Tongue (tissue), 2 donors: ENCODE measurements at regions not wholly inside any gene's neighbourhood (a gene's known extent, or its start where the extent isn't known, plus 50 kb on each side); places are given as distances from the start of the nearest gene placed in this dataset. TPM values are rescaled to one million over a fixed set of nuclear protein-coding genes. Genes with fewer than 3 reads are reported as not detected.

Experiments used
- DNase-seq: peaks from one replicate; pipeline ENCODE4 v3.0.0-alpha.2; 2015
- small RNA-seq: library from RNA; depleted of rRNA; stranded (forward); fragments of <200 nt; gene quantifications from one replicate; pipeline ENCODE3, GENCODE V24; 2014; ENCODE audit warnings: low replicate concordance

DNA sequence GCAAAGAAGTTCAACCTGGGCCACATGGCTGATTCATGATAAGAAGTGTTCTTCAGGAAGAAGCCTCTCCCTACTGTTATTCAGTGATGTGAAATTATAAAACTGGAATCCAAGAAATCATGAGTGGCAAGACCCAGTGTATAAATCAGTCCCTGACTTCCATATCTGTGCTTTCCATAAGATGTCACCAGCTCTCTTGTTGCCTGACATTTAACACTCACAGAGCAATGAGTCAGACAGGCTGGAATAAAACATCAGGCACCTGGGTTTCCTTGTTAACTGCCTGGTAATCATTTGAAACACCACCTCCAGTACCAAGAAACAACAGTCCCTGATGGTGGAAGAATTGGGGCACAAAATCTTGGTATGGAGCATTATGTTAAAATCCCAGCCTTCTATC, 76.1 kb downstream of the SCG2 start:
- DNase-seq = no peak

GRCh38 chr2:223528036-223528435, 74.1 kb downstream of the SCG2 start:
- DNase-seq = peak; percentile 33

GRCh38 chr2:223529696-223530095, 72.5 kb downstream of the SCG2 start:
- no peak for DNase-seq

- DNase-seq = no peak
These were observed 71.3 kb downstream of the SCG2 start for GRCh38 chr2:223530811-223531210.

DNA sequence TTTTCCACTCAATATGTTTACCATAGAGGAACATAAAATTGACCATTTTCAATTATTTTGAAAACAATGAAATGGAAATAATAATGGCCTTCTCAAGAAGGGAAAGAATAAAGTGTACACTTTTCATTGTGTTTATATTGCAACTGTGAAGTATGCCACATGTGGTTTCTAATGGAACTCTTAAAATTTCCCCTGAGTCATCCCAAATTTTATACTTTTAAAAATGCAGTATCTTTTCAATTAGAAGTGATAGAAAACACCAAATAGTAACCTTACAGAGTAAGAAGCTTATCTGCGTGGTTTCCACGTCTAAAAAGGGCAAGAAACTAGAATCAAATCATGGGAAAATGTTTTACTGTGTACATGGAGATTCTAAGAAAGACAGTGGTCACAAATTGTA, 70.0 kb downstream of the SCG2 start:
- DNase-seq = no peak

GRCh38 chr2:223532712-223533111, 69.4 kb downstream of the SCG2 start:
- no peak for DNase-seq

DNA sequence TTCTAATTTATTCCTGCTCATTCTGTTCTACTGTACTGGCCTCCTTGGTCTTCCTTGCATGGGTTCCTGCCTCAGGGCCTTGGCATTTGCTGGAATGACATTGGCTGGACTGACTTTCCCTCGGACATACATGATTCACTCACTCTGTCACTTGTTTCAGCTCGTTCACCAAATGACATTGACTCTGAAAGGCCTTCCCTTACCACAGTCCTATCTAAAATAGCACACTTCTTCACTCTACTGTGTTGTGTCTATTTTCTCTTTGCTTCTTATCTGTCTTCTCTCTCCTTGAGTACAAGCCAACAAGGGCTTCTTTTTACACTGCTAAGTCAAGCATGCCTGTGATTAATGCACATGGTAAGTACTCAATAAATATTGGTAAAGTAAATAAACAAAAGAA, 65.6 kb downstream of the SCG2 start:
- no peak for DNase-seq

GRCh38 chr2:223537115-223537514, 65.0 kb downstream of the SCG2 start:
- DNase-seq = peak; percentile 74

GRCh38 chr2:223537651-223538601, 64.2 kb downstream of the SCG2 start:
- peak; percentile 71 for DNase-seq

- peak; percentile 63 for DNase-seq
These were observed 63.2 kb downstream of the SCG2 start for GRCh38 chr2:223538920-223539440.

DNA sequence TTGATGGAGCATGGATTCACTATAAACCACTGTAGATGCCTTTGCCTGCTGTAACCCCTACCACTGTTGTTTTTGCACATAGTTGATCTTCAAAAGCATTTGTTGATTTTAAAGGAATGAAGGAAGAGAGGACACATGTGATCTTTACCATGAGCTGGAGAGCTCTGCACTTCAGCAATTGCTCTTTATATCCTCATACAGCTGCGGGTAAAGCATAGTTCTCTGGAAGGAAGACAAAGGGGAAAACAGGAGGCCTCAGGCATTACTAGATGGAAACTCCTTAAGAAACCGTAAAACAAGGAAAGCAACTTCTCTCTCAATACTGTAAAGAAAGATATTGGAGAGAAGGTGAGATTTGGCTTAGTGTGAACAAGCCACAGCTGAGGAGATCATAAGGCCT, 60.6 kb downstream of the SCG2 start:
- no peak for DNase-seq

GRCh38 chr2:223542501-223542900, 59.7 kb downstream of the SCG2 start:
- no peak for DNase-seq

DNA sequence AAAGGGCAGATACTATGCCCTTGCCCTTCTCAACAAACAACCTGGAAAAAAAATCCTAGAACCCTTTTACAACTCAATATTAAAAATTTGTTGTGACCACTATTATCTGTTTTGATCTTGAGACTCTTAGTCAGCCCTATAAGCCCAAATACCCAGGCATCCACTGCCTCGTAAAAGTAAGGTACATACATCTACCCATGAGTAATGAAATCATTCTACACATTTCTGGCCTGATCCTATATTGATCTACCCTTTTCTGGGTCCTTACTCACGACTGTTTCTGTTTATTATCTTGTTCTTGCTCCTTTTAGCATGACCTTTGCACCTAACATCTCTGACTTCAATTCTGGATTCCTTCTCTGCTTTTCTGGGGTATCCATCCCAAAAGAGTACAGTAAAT, 56.8 kb downstream of the SCG2 start:
- DNase-seq = no peak

DNA sequence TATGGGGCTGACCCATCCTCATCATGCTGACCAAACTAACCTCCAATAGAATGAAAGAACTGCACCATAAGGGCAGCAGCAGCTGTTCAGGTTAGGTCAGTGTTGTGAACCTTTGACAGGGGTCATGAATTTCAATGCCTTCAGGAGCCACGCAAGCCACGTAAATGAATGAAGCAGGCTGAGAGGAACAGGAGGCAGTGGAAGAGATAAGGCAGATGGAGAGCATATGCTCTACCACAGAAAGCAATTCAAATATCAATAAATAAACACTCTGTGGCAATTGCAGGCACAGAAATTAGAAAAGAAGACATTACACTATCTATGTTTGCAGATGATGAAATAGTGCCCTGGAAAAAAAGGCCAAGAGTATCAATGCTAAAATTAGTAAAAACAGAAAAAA, 56.3 kb downstream of the SCG2 start:
- DNase-seq = no peak

Small RNA genes lying in the stretch of these regions (small RNA-seq; reads per million reads assigned to genes)
- gene HIGD1AP4 (not detected), gene RN7SL807P (not detected)
